GM12873 (cell line): ENCODE measurements at regions not wholly inside any gene's neighbourhood (a gene's known extent, or its start where the extent isn't known, plus 50 kb on each side); places are given as distances from the start of the nearest gene placed in this dataset.

ENCODE experiments used
- CTCF ChIP-seq: IDR thresholded peaks from 2 replicates; pipeline ENCODE4 v1.5.1; 2012; ENCODE audit warnings: low read depth, mild to moderate bottlenecking, moderate library complexity, low read length, control low read depth; ENCODE audit not compliant: insufficient read depth; ENCODE audit errors: missing control alignments

- no peak for TF ChIP-seq CTCF
These were observed 78.5 kb downstream of the HMHB1 start for GRCh38 chr5:143890487-143890886.

- no peak for TF ChIP-seq CTCF
These were observed 80.3 kb downstream of the HMHB1 start for GRCh38 chr5:143892271-143892670.

- no peak for TF ChIP-seq CTCF
These were observed 80.9 kb downstream of the HMHB1 start for GRCh38 chr5:143892908-143893307.

- TF ChIP-seq CTCF: no peak
These were observed 81.7 kb downstream of the HMHB1 start for GRCh38 chr5:143893638-143894037.

GRCh38 chr5:143896516-143896915 lies 84.6 kb downstream of the HMHB1 start:
- no peak for TF ChIP-seq CTCF

GRCh38 chr5:143896966-143897365 lies 85.0 kb downstream of the HMHB1 start:
- no peak for TF ChIP-seq CTCF

- no peak for TF ChIP-seq CTCF
These were observed 86.4 kb downstream of the HMHB1 start for GRCh38 chr5:143898381-143898780.

- TF ChIP-seq CTCF: no peak
These were observed 87.1 kb downstream of the HMHB1 start for GRCh38 chr5:143898916-143899591.
